ENCODE measurements at regions not wholly inside any gene's neighbourhood (a gene's known extent, or its start where the extent isn't known, plus 50 kb on each side); places are given as distances from the start of the nearest gene placed in this dataset.

- no peak for DNase-seq (ENCODE audit: low read depth, low spot score)
- no peak overlapping the region for H3K27ac ChIP-seq
Observed at GRCh38 chr20:21832442-21833385, 127.2 kb downstream of the PAX1 start.

GRCh38 chr20:21826976-21827375, 121.5 kb downstream of the PAX1 start:
- DNase-seq (ENCODE audit: low read depth, low spot score): no peak

GRCh38 chr20:21821358-21821757, 115.9 kb downstream of the PAX1 start:
- no peak overlapping the region for H3K27ac ChIP-seq
- DNase-seq (ENCODE audit: low read depth, low spot score): no peak

More at GRCh38 chr20:21826976-21827375, 121.5 kb downstream of the PAX1 start:
- no peak overlapping the region for H3K27ac ChIP-seq

GRCh38 chr20:21820688-21821087, 115.2 kb downstream of the PAX1 start:
- no peak overlapping the region for H3K27ac ChIP-seq
- DNase-seq (ENCODE audit: low read depth, low spot score): no peak

GRCh38 chr20:21820045-21820444, 114.6 kb downstream of the PAX1 start:
- DNase-seq (ENCODE audit: low read depth, low spot score): no peak
- H3K27ac ChIP-seq: no peak overlapping the region

- no peak for DNase-seq (ENCODE audit: low read depth, low spot score)
Observed at GRCh38 chr20:21812379-21812778, 106.9 kb downstream of the PAX1 start.

GRCh38 chr20:21809961-21810523, 104.6 kb downstream of the PAX1 start:
- DNase-seq (ENCODE audit: low read depth, low spot score): no peak
- H3K27ac ChIP-seq: no peak overlapping the region

More at GRCh38 chr20:21812379-21812778, 106.9 kb downstream of the PAX1 start:
- H3K27ac ChIP-seq: no peak overlapping the region

- H3K27ac ChIP-seq: no peak overlapping the region
- DNase-seq (ENCODE audit: low read depth, low spot score): no peak
Observed at GRCh38 chr20:21808863-21809664, 103.6 kb downstream of the PAX1 start.

- no peak for DNase-seq (ENCODE audit: low read depth, low spot score)
- no peak overlapping the region for H3K27ac ChIP-seq
Observed at GRCh38 chr20:21808139-21808538, 102.7 kb downstream of the PAX1 start.

- H3K27ac ChIP-seq: no peak overlapping the region
- no peak for DNase-seq (ENCODE audit: low read depth, low spot score)
Observed at GRCh38 chr20:21804802-21805201, 99.3 kb downstream of the PAX1 start.

- H3K27ac ChIP-seq: no peak overlapping the region
- DNase-seq (ENCODE audit: low read depth, low spot score): no peak
Observed at GRCh38 chr20:21801193-21801592, 95.7 kb downstream of the PAX1 start.

- H3K27ac ChIP-seq: no peak overlapping the region
- no peak for DNase-seq (ENCODE audit: low read depth, low spot score)
Observed at GRCh38 chr20:21798384-21798783, 92.9 kb downstream of the PAX1 start.

- H3K27ac ChIP-seq: no peak overlapping the region
- no peak for DNase-seq (ENCODE audit: low read depth, low spot score)
Observed at GRCh38 chr20:21796059-21796458, 90.6 kb downstream of the PAX1 start.

- DNase-seq (ENCODE audit: low read depth, low spot score): no peak
- no peak overlapping the region for H3K27ac ChIP-seq
Observed at GRCh38 chr20:21788082-21788481, 82.6 kb downstream of the PAX1 start.

GRCh38 chr20:21781446-21782075, 76.1 kb downstream of the PAX1 start:
- DNase-seq (ENCODE audit: low read depth, low spot score): no peak
- no peak overlapping the region for H3K27ac ChIP-seq

- no peak for DNase-seq (ENCODE audit: low read depth, low spot score)
- H3K27ac ChIP-seq: no peak overlapping the region
Observed at GRCh38 chr20:21780528-21780927, 75.1 kb downstream of the PAX1 start.
